Gastrocnemius medialis (tissue), 4 donors: ENCODE measurements at regions not wholly inside any gene's neighbourhood (a gene's known extent, or its start where the extent isn't known, plus 50 kb on each side); places are given as distances from the start of the nearest gene placed in this dataset.

Experiments used
- POLR2A ChIP-seq, 2 donors: fragments of 450-650 bp; IDR thresholded peaks; one replicate each; pipeline ENCODE4 v1.6.1; 2017; ENCODE audit warnings: antibody characterized with exemption in 2 of 2, mild to moderate bottlenecking in 2 of 2, moderate library complexity in 2 of 2
- TF ChIP-seq, protein P1 (sequence below), 5 experiments: fragments of 450-650 bp in 3 of 5; fragments of 200-600 bp in 2 of 5; sonication (generic) in 2 of 5; IDR thresholded peaks in 4 of 5; conservative IDR thresholded peaks in 1 of 5; 1 replicate in 4 of 5; 2 replicates in 1 of 5; pipeline ENCODE4 v1.5.1; 2016 to 2019; ENCODE audit warnings: antibody characterized with exemption in 5 of 5, mild to moderate bottlenecking in 3 of 5, moderate library complexity in 3 of 5

DNA sequence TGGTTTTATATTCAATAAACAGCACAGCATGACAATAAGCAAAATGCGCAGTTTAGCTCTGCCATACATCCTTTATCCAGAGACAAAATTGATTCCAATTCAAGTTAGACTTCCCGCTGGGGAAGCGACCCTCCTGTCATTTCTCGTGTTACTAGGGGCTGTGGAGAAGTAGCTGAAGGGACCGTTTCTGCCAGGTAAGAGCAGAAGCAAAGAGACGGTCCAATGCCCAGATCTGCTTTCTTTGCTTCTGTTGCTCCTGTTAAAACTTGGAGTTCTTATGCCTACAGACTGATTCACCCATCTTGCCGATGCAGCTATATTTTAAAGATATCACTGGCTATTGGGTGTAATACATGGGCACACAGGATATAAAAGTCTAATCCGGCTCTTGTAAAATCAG, 156.8 kb upstream of the AVPR1A start:
- TF ChIP-seq, protein P1, sequence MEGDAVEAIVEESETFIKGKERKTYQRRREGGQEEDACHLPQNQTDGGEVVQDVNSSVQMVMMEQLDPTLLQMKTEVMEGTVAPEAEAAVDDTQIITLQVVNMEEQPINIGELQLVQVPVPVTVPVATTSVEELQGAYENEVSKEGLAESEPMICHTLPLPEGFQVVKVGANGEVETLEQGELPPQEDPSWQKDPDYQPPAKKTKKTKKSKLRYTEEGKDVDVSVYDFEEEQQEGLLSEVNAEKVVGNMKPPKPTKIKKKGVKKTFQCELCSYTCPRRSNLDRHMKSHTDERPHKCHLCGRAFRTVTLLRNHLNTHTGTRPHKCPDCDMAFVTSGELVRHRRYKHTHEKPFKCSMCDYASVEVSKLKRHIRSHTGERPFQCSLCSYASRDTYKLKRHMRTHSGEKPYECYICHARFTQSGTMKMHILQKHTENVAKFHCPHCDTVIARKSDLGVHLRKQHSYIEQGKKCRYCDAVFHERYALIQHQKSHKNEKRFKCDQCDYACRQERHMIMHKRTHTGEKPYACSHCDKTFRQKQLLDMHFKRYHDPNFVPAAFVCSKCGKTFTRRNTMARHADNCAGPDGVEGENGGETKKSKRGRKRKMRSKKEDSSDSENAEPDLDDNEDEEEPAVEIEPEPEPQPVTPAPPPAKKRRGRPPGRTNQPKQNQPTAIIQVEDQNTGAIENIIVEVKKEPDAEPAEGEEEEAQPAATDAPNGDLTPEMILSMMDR (IDR thresholded peaks at IDR 0.05 in 4 of 5, conservative IDR thresholded peaks at IDR 0.05 in 1 of 5) = no peak
- TF ChIP-seq POLR2A (IDR thresholded peaks at IDR 0.05) = no peak
